Neuronal stem cell (in vitro differentiated cells): ENCODE measurements at regions not wholly inside any gene's neighbourhood (a gene's known extent, or its start where the extent isn't known, plus 50 kb on each side); places are given as distances from the start of the nearest gene placed in this dataset.
"Not testable (repeated sequence)": the region's sequence is repeated elsewhere in the genome, so short reads cannot be mapped to it uniquely, and the experiment has no call there.

ENCODE experiments used
- DNase-seq: peaks from one replicate; pipeline ENCODE4 v3.0.0-alpha.2; 2013; ENCODE audit warnings: low spot score
- H2AFZ ChIP-seq: one replicate; pipeline ENCODE4 v1.6.1; 2013; ENCODE audit warnings: mild to moderate bottlenecking, low read length, inconsistent platforms
- H2AK5ac ChIP-seq: 2 replicates; pipeline ENCODE4 v1.6.1; 2013; ENCODE audit warnings: low read depth, mild to moderate bottlenecking, inconsistent platforms, low read length, moderate library complexity, mixed read lengths
- H2BK120ac ChIP-seq: 2 replicates; pipeline ENCODE4 v1.6.1; 2013; ENCODE audit warnings: low read depth, mild to moderate bottlenecking, inconsistent platforms, low read length, moderate library complexity, mixed read lengths
- H2BK12ac ChIP-seq: one replicate; pipeline ENCODE4 v1.6.1; 2013; ENCODE audit warnings: low read length, inconsistent platforms
- H2BK15ac ChIP-seq: 2 replicates; pipeline ENCODE4 v1.6.1; 2013; ENCODE audit warnings: mild to moderate bottlenecking, low read length, inconsistent platforms, mixed read lengths
- H2BK5ac ChIP-seq: one replicate; pipeline ENCODE4 v1.6.1; 2013; ENCODE audit warnings: inconsistent platforms, mild to moderate bottlenecking, low read length, moderate library complexity
- H3K14ac ChIP-seq: one replicate; pipeline ENCODE4 v1.6.1; 2013; ENCODE audit warnings: low read length, inconsistent platforms
- H3K18ac ChIP-seq: 2 replicates; pipeline ENCODE4 v1.6.1; 2013; ENCODE audit warnings: low read length, inconsistent platforms
- H3K23ac ChIP-seq: 2 replicates; pipeline ENCODE4 v1.6.1; 2013; ENCODE audit warnings: low read depth, mild to moderate bottlenecking, mixed read lengths, low read length, inconsistent platforms; ENCODE audit not compliant: poor library complexity
- H3K27ac ChIP-seq: replicated peaks from 3 replicates; pipeline ENCODE4 v1.5.1; 2013; ENCODE audit warnings: low read length, inconsistent platforms
- H3K27me3 ChIP-seq, 3 experiments: 2 replicates each; pipeline ENCODE4 v1.6.1; 2013; ENCODE audit warnings: low read length in 3 of 3, mild to moderate bottlenecking in 2 of 3, inconsistent platforms in 1 of 3, low read depth in 1 of 3, mixed read lengths in 1 of 3, moderate library complexity in 1 of 3; ENCODE audit not compliant: control insufficient read depth in 3 of 3, insufficient read depth in 3 of 3
- H3K36me3 ChIP-seq, 2 donors: replicated peaks in 1 of 2; 2 replicates each; pipeline ENCODE4 v1.6.1; 2013; ENCODE audit warnings: low read length in 2 of 2; ENCODE audit not compliant: control insufficient read depth in 2 of 2, insufficient read depth in 2 of 2
- H3K4ac ChIP-seq: 2 replicates; pipeline ENCODE4 v1.6.1; 2013; ENCODE audit warnings: inconsistent platforms, mild to moderate bottlenecking, low read length, moderate library complexity
- H3K4me1 ChIP-seq, 2 donors: 1 replicate in 1 of 2; 2 replicates in 1 of 2; pipeline ENCODE4 v1.6.1; 2013; ENCODE audit warnings: low read length in 2 of 2, low read depth in 1 of 2; ENCODE audit not compliant: control insufficient read depth in 2 of 2, insufficient read depth in 1 of 2
- H3K4me2 ChIP-seq: one replicate; pipeline ENCODE4 v1.6.1; 2013; ENCODE audit warnings: mild to moderate bottlenecking, low read length, inconsistent platforms; ENCODE audit not compliant: insufficient read depth, poor library complexity, severe bottlenecking
- H3K4me3 ChIP-seq, 2 donors: 2 replicates each; pipeline ENCODE4 v1.5.1; 2013; ENCODE audit warnings: low read length in 2 of 2, mild to moderate bottlenecking in 2 of 2, inconsistent platforms in 1 of 2, moderate library complexity in 1 of 2
- H3K79me1 ChIP-seq: one replicate; pipeline ENCODE4 v1.6.1; 2013; ENCODE audit warnings: low read depth, mild to moderate bottlenecking, inconsistent platforms, low read length, moderate library complexity
- H3K9ac ChIP-seq: one replicate; pipeline ENCODE4 v1.6.1; 2013; ENCODE audit warnings: mild to moderate bottlenecking, low read depth, low read length, inconsistent platforms; ENCODE audit not compliant: poor library complexity
- H3K9me3 ChIP-seq, 2 donors: replicated peaks in 1 of 2; 2 replicates each; pipeline versions ENCODE3 to v1.6.1; 2013; ENCODE audit warnings: low read length in 2 of 2, mild to moderate bottlenecking in 2 of 2, inconsistent platforms in 1 of 2, low read depth in 1 of 2, mixed read lengths in 1 of 2, moderate library complexity in 1 of 2; ENCODE audit not compliant: control insufficient read depth in 2 of 2, insufficient read depth in 1 of 2
- H4K8ac ChIP-seq: one replicate; pipeline ENCODE4 v1.6.1; 2013; ENCODE audit warnings: low read depth, mild to moderate bottlenecking, inconsistent platforms, low read length, moderate library complexity
- H4K91ac ChIP-seq: one replicate; pipeline ENCODE4 v1.6.1; 2013; ENCODE audit warnings: low read length, low read depth, mild to moderate bottlenecking, inconsistent platforms; ENCODE audit not compliant: poor library complexity
- WGBS, 2 donors: extraction: QIAGEN DNeasy Blood & Tissue Kit; methylation state at CpG; one replicate each; pipeline ENCODE4 v1.1.7; 2013; ENCODE audit warnings: missing lambda C conversion rate in 2 of 2, mixed read lengths in 1 of 2; ENCODE audit not compliant: insufficient read length in 2 of 2, insufficient replicate concordance in 1 of 2; ENCODE audit errors: extremely low coverage in 2 of 2; 5-methylcytosine and 5-hydroxymethylcytosine counted together

DNA sequence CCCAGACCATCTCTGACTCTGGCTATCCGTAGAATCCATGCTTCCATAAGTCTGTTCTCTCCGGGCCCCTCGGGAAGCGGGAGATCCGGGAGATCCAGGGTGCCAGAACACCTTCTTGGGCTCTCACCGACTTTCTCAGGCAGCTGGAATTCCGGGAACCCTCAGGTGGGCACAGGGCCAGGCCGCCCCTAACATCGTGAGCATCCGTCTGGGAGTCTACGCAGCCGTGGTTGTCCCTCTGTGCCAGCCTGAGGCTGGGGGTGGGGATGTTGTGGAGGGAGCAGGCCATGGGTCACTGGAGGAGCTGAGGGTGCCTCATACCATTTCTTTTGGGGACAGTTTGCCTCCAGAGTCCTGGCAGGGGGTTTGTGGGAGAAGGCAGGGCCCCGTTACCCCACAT lies 92.3 kb upstream of the COL5A1 start:
- peaks cover 4 to 19% of the 10 kb centered on the region in 2 donors for H3K4me1 ChIP-seq
- no peak overlapping the region for H3K4me2 ChIP-seq
- DNase-seq, result no peak
- H3K9ac ChIP-seq, result no peak overlapping the region
- peaks cover 1% of the 10 kb centered on the region for H3K79me1 ChIP-seq
- peak overlapping the region; percentile 56 for H3K4ac ChIP-seq
- H3K14ac ChIP-seq, result peak overlapping the region; percentile 17
- no peak overlapping the region for H2BK12ac ChIP-seq
- no peak overlapping the region for H2AFZ ChIP-seq
- H3K27ac ChIP-seq, result no peak overlapping the region
- no peaks in the 10 kb centered on the region for H3K36me3 ChIP-seq
- H3K9me3 ChIP-seq, result no peaks in the 10 kb centered on the region
- H2BK15ac ChIP-seq, result no peak overlapping the region
- peak overlapping the region; percentile 86 for H3K23ac ChIP-seq
- peaks cover 0 to 4% (median 0%) of the 10 kb centered on the region in 3 experiments for H3K27me3 ChIP-seq
- WGBS, 2 donors, result no CpG with 5 or more reads among the region's 13 CpGs
- peak overlapping the region; percentile 89 for H2BK120ac ChIP-seq
- H4K91ac ChIP-seq, result peak overlapping the region; percentile 67
- peak overlapping the region; percentile 13 for H3K18ac ChIP-seq
- H2AK5ac ChIP-seq, result peak overlapping the region; percentile 81
- H2BK5ac ChIP-seq, result peak overlapping the region; percentile 71
- no peak overlapping the region for H4K8ac ChIP-seq
- H3K4me3 ChIP-seq, result no peak overlapping the region

- H3K4ac ChIP-seq, H2AFZ ChIP-seq, H3K9ac ChIP-seq, H2AK5ac ChIP-seq, H3K4me3 ChIP-seq, H2BK15ac ChIP-seq, H2BK5ac ChIP-seq, H3K27ac ChIP-seq, H2BK12ac ChIP-seq, DNase-seq, H3K36me3 ChIP-seq, H3K23ac ChIP-seq, H3K27me3 ChIP-seq, H4K8ac ChIP-seq, H3K18ac ChIP-seq, H3K79me1 ChIP-seq, H3K14ac ChIP-seq, H3K4me2 ChIP-seq, H4K91ac ChIP-seq, H2BK120ac ChIP-seq, H3K9me3 ChIP-seq: not testable (repeated sequence)
- peaks cover 0 to 19% of the 10 kb centered on the region in 2 donors for H3K4me1 ChIP-seq
- no CpG with 5 or more reads among the region's 7 CpGs for WGBS, 2 donors
These were observed 91.5 kb upstream of the COL5A1 start for GRCh38 chr9:134550081-134550480.

GRCh38 chr9:134550584-134550983 lies 91.0 kb upstream of the COL5A1 start:
- Histone ChIP-seq H4K8ac (no peak overlapping the region), H3K23ac (no peak overlapping the region), H4K91ac (no peak overlapping the region), H3K9ac (no peak overlapping the region), H2AK5ac (no peak overlapping the region), H3K4me1 (peaks cover 0 to 15% of the 10 kb centered on the region in 2 donors), H3K36me3 (no peaks in the 10 kb centered on the region), H2AFZ (no peak overlapping the region), H3K14ac (no peak overlapping the region), H3K27me3 (peaks cover 0 to 4% (median 0%) of the 10 kb centered on the region in 3 experiments), H3K79me1 (peaks cover 5% of the 10 kb centered on the region), H2BK120ac (no peak overlapping the region), H3K4me2 (no peak overlapping the region), H2BK12ac (no peak overlapping the region), H3K9me3 (no peaks in the 10 kb centered on the region), H2BK5ac (no peak overlapping the region), H3K4me3 (no peak overlapping the region), H3K27ac (no peak overlapping the region), H3K4ac (no peak overlapping the region), H2BK15ac (no peak overlapping the region), H3K18ac (no peak overlapping the region)
- no CpG with 5 or more reads among the region's 10 CpGs for WGBS, 2 donors
- DNase-seq, result no peak

- Histone ChIP-seq H3K9me3 (no peaks in the 10 kb centered on the region), H3K79me1 (peaks cover 5% of the 10 kb centered on the region), H4K8ac (no peak overlapping the region), H3K27ac (no peak overlapping the region), H2BK12ac (peak overlapping the region; percentile 63), H2BK5ac (peak overlapping the region; percentile 24), H4K91ac (no peak overlapping the region), H2AFZ (no peak overlapping the region), H2BK15ac (peak overlapping the region; percentile 67), H3K9ac (no peak overlapping the region), H3K4ac (no peak overlapping the region), H3K4me2 (no peak overlapping the region), H3K27me3 (peaks cover 0 to 4% (median 0%) of the 10 kb centered on the region in 3 experiments), H3K4me1 (peaks cover 0 to 11% of the 10 kb centered on the region in 2 donors), H3K18ac (peak overlapping the region; percentile 84), H3K36me3 (no peaks in the 10 kb centered on the region), H2BK120ac (no peak overlapping the region), H3K4me3 (no peak overlapping the region), H2AK5ac (peak overlapping the region; percentile 56), H3K23ac (peak overlapping the region; percentile 39), H3K14ac (peak overlapping the region; percentile 17)
- DNase-seq, result no peak
- WGBS, 2 donors, result no CpG with 5 or more reads among the region's 23 CpGs
These were observed 90.4 kb upstream of the COL5A1 start for GRCh38 chr9:134551176-134551575.
